ENCODE measurements at regions not wholly inside any gene's neighbourhood (a gene's known extent, or its start where the extent isn't known, plus 50 kb on each side); places are given as distances from the start of the nearest gene placed in this dataset.
"Not testable (repeated sequence)": the region's sequence is repeated elsewhere in the genome, so short reads cannot be mapped to it uniquely, and the experiment has no call there.

GRCh38 chr14:28820677-28821076 lies 54.1 kb downstream of the FOXG1 start:
- no peak for DNase-seq

GRCh38 chr14:28821993-28822392 lies 55.4 kb downstream of the FOXG1 start:
- DNase-seq: no peak

GRCh38 chr14:28823245-28823644 lies 56.7 kb downstream of the FOXG1 start:
- no peak for DNase-seq

DNA sequence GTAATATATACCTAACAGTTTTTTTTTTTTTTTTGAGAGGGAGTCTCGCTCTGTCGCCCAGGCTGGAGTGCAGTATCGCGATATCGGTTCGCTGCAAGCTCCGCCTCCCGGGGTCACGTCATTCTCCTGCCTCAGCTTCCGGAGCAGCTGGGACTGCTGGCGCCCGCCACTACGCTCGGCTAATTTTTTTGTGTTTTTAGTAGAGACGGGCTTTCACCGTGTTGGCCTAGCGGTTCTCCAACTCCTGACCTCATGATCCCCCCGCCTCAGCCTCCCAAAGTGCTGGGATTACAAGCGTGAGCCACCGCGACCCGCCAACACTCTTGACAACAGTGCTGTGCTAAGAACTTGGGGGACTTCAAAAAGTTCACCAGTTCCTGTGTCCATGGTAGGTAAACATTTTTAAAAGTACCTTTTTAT lies 63.5 kb downstream of the FOXG1 start:
- no peak for DNase-seq

DNA sequence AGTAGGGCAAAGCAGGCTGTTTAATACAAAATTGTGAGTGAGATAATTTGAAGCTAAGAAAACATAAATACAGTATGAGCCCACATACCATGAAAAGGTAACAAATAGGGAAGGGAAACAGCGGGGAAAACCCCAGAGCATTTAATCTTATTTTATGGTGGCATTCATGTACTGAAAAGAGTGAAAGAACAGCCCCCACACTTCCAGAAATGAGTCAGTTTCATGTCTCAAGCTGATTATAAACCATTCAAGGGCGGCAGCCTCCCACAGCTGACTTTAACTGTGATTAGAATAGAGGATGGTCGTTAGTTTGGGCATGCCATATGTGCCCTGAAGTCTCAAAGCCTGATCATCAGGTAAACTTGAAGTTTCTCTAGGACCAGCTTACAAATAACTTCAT lies 64.5 kb downstream of the FOXG1 start:
- DNase-seq: no peak

- DNase-seq: not testable (repeated sequence)
Measured at GRCh38 chr14:28842569-28842968, 76.0 kb downstream of the FOXG1 start.

DNA sequence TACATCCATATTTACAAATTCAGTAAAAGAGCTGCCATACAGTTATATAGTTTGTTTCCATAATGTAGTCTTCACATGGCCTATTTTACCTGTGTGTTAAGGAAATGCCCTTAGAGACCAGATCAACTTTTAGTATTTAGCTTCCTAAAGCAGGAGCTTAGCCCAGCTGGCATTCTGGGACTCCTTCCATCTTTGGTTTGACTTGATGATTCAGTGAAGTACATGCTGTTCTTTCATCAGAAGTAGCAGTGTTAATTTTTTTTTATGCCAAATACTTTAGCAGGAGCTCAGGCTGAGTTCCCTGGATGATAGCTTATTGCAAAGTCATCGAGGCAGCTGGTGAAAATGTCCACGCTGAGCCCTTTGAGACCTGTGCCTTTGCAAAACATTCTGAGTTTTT lies 101.0 kb downstream of the FOXG1 start:
- no peak for DNase-seq

DNA sequence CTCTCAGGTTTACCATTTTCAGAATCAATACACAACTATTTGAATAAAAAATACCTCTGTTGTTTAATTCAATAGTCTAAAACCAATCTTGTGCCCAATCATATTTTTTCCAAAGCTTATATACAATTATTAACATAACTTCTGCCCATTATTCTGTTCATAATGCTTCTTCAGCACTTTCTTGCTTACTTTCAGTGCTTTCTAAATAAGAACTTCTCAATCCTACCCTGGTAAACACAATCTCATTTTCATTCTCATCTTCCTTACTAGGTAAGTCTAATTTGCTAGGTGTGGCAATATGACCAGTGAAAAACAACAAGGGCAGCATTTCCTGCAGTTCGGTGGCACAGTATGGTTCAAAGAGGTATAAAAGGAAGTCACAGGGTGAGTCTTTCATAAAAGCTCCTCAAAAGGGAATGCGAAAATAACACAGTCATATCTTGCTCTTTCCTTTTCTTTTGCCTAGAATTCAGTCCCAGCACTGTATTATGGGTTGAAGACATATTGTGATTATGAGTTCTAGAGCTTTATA lies 103.5 kb downstream of the FOXG1 start:
- no peak for DNase-seq

- DNase-seq: no peak
Measured at GRCh38 chr14:28875934-28876571, 109.5 kb downstream of the FOXG1 start.

GRCh38 chr14:28876572-28876945 lies 110.0 kb downstream of the FOXG1 start:
- DNase-seq: no peak

GRCh38 chr14:28877923-28878322 lies 111.3 kb downstream of the FOXG1 start:
- no peak for DNase-seq

GRCh38 chr14:28879573-28879996 lies 113.0 kb downstream of the FOXG1 start:
- no peak for DNase-seq

- no peak for DNase-seq
Measured at GRCh38 chr14:28886940-28887339, 120.4 kb downstream of the FOXG1 start.

DNA sequence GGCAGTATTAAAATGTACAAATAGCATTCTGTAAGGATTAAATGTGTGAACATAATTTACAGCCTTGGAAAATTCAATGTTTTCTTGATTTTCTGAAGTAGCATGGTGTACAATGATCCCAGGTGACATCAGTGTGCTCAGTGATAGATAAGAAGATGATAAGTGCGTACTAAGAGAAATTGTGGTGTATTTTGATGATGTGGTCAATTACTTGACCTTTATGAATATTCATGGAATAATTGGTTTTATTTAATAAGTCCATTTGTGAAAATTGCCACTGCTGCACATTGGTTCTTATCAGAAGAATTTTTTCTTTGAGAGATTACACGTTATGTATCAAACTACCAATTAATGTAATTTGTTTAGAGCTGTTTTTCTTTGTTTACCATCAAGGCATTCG lies 128.8 kb downstream of the FOXG1 start:
- DNase-seq: no peak

- no peak for DNase-seq
Measured at GRCh38 chr14:28896337-28896736, 129.8 kb downstream of the FOXG1 start.

DNA sequence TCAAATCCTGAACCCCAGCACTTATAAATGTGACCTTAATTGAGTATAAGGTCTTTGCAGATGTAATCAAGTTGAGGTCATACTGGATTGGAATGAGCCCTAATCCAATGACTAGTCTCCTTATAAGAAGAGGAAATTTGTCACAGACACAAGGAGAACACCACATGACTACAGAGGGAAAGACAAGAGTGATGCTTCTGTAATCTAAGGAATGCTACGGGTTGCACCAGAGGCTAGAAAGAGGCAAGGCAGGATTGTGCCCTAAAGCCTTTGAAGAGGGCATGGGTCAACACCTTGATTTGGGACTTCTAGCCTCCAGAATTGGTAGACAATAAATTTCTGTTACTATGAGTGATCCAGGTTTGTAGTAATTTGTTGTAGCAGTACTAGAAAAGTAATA lies 135.0 kb downstream of the FOXG1 start:
- DNase-seq: no peak

DNA sequence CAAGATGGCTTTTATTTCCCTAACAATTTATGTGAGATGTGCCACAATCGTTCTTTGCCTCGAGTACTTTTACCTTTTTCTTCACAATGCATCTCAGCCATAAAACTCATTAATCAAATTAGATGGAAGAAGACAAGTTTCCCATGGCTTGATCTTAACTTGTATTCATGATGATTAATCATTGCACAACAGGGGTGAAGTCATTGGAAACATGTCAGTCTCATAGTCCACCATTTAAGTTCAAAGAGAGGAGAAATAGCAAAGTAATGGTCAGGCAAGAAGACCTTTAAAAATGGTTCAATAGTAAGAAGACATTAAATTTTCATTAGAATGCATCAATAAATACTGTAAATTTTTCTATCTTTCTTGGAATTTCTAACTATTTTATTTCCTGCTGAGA lies 136.3 kb downstream of the FOXG1 start:
- DNase-seq: no peak

DNA sequence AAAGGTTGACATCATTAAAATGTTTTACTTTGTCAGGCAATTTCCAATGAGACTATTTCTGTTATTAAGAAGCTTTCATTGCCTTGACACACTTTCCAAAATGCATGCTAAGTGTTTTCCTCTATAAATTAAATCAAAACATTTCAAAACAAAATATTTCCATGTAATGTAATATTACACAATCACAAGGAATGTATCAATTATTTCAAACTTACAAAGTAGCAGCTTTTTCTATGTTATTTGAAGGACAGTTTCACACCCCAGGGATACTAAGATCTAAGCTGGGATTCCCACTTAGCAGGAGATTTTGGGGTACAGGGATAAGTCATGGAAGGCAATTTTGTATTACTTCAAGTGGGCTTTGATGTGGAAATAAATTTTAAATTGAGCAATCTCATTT lies 144.9 kb downstream of the FOXG1 start:
- no peak for DNase-seq

DNA sequence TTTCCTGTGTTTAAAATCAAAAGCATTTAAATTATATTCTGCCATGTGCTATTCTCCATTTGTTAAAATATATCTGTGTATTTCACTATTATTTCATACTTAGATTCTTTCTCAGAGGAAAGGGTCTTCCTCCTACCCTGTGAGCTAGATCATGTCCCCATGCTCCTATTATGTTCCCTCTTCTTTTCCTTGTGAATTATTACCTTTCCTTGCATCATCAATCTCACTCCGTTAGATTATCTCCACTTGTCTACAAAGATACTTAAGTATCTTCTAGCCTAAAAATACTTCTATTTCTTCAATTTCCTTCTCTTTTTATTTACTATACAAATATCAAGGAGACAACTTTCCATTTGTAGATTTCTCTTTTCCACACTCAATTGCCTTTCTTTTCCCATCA lies 146.5 kb downstream of the FOXG1 start:
- no peak for DNase-seq

DNA sequence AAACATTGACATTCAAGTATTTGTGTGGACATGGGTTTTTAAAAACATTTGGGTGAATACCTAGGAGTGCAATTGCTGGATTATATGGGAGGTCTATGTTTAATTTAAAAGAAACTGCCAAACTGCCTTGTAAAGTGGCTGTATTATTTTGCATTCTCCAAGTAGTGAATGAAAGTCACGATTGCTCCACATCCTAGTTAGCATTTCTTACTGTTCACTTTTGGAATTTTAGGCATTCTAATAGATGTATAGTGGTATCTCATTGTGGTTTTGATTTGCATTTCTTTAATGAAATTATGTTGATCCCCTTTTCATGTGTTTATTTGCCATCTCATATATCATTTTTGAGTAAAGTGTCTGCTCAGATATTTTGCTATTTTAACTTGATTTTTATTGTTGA lies 159.5 kb downstream of the FOXG1 start:
- DNase-seq: no peak

DNA sequence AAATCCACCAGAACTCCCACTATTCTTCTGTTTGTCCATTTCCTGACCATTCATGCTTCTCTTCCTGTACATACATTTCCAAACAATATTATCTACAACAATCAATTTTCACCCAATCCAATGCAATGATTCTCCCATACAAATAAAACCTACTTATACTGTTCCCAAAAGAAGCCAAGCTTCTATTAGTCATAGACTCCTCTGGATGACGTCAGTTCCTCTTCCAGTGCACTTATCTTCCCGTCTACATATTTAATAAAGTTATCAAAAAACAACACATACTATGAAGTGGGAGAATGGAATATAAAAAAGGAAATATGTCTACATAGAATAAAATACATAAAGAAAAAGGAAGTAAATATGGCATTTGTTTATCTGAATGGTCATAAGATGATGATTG lies 165.4 kb downstream of the FOXG1 start:
- DNase-seq: no peak

GRCh38 chr14:28936601-28937000 lies 170.0 kb downstream of the FOXG1 start:
- DNase-seq: no peak

DNA sequence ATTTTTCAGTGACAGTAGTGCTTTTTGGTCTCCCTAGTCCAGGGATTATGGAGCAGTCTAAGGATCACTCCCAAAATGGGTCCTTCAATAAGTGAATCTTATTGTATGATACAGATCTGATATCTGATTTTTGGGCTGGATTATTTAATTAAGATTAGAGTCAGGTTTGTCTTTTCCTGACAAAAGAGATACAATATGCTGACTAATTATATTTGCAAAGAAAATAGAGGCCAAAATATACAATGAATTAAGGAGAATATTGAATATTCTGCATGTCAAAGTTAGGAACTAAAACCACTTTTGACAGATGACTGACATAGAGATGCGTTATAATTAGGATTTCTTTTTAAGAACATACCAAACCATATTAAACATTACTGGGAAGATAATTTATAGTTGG lies 175.2 kb downstream of the FOXG1 start:
- DNase-seq: no peak

GRCh38 chr14:28944605-28945004 lies 178.0 kb downstream of the FOXG1 start:
- no peak for DNase-seq

GRCh38 chr14:28946267-28946666 lies 179.7 kb downstream of the FOXG1 start:
- no peak for DNase-seq
